Activated CD4-positive, alpha-beta T cell treated with anti-CD3 and anti-CD28 coated beads for 36 hours (primary cell): ENCODE measurements at regions not wholly inside any gene's neighbourhood (a gene's known extent, or its start where the extent isn't known, plus 50 kb on each side); places are given as distances from the start of the nearest gene placed in this dataset.

Experiments
- ATAC-seq: fragments of 200-7000 bp; cut with Tn5 transposase; one replicate; pipeline ENCODE4 v1.10.0; 2021; ENCODE audit warnings: mild to moderate bottlenecking, moderate library complexity
- CTCF ChIA-PET: fragments of 350-600 bp; sonication (Branson Sonifier 250); formaldehyde crosslinking; loops from one replicate; lab custom pipeline; 2021; ENCODE audit warnings: antibody characterized with exemption; lab: Charles Lee
- POLR2A ChIA-PET: fragments of 350-600 bp; sonication (Branson Sonifier 250); formaldehyde crosslinking; loops from one replicate; lab custom pipeline; 2021; ENCODE audit warnings: antibody characterized with exemption, inconsistent platforms; lab: Charles Lee
- DNase-seq: peaks from one replicate; pipeline ENCODE4 v3.0.0-alpha.2; 2020
- H3K27ac Mint-ChIP-seq: one replicate; pipeline ENCODE4 v1.8.0; 2021; ENCODE audit warnings: mixed read lengths
- H3K27me3 Mint-ChIP-seq: one replicate; pipeline ENCODE4 v1.8.0; 2021; ENCODE audit warnings: mixed read lengths
- H3K36me3 Mint-ChIP-seq: one replicate; pipeline ENCODE4 v1.8.0; 2021; ENCODE audit warnings: low read depth, mixed read lengths
- H3K4me1 Mint-ChIP-seq: one replicate; pipeline ENCODE4 v1.8.0; 2021; ENCODE audit warnings: mixed read lengths
- H3K4me3 Mint-ChIP-seq: one replicate; pipeline ENCODE4 v1.8.0; 2021; ENCODE audit warnings: mild to moderate bottlenecking, moderate library complexity, mixed read lengths
- H3K9me3 Mint-ChIP-seq: one replicate; pipeline ENCODE4 v1.8.0; 2021; ENCODE audit warnings: low read depth, mixed read lengths
- intact Hi-C, 2 experiments: fragments of 100-400 bp; cut with DNase I in 1 of 2; cut with micrococcal nuclease in 1 of 2; formaldehyde crosslinking; loops; one replicate each; pipeline versions ENCODE4 v1.14.2 to v1.15.1; 2022 to 2024; cut with DNase I, micrococcal nuclease

DNA sequence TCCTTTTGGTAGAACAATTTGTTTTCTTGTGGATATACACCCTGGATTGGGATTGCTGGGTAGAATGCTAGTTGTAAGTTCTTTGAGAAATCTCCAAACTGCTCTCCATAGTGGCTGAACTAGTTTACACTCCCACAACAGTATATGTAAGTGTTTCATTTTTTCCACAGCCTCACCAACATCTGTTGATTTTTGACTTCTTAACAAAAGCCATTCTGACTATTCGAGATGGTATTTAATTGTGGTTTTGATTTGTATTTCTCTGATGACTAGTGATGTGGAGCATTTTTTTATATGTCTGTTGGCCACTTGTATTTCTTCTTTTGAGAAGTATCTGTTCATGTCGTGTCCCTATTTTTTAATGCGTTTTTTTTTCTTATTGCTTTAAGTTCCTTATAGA, 444.1 kb downstream of the CBLN4 start:
- Mint-ChIP-seq H3K36me3 (no peaks in the 10 kb centered on the region), H3K4me1 (no peaks in the 10 kb centered on the region), H3K9me3 (peaks cover 4% of the 10 kb centered on the region), H3K27me3 (no peaks in the 10 kb centered on the region), H3K27ac (no peak overlapping the region), H3K4me3 (no peak overlapping the region)
- intact Hi-C loops = no loop called here
- DNase-seq (no peak), ATAC-seq (no peak)
- CTCF ChIA-PET = no interaction called here
- POLR2A ChIA-PET = no interaction called here

DNA sequence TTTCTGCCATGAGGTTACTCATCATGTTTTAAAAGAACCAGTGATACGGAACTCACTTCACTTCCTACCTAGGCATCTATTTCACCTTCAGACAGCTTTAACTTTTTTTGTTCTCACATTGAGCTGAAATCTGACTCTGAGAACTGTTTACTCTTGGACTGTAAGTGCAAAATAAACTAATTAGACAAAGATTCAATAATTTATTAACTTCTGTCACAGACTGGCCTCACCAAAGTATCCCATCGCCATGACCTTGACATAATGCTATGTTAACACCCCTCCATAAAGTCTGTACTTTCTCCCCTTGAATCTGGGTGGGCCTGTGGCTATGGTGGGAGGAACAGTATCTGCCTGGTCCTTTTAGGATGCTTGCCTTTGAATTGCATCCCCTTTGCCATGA, 448.1 kb downstream of the CBLN4 start:
- Mint-ChIP-seq H3K4me3 (no peak overlapping the region), H3K27me3 (no peaks in the 10 kb centered on the region), H3K36me3 (no peaks in the 10 kb centered on the region), H3K27ac (no peak overlapping the region), H3K9me3 (peaks cover 5% of the 10 kb centered on the region), H3K4me1 (no peaks in the 10 kb centered on the region)
- ATAC-seq (no peak), DNase-seq (no peak)
- ChIA-PET CTCF (no interaction called here), POLR2A (no interaction called here)
- intact Hi-C loops = no loop called here

DNA sequence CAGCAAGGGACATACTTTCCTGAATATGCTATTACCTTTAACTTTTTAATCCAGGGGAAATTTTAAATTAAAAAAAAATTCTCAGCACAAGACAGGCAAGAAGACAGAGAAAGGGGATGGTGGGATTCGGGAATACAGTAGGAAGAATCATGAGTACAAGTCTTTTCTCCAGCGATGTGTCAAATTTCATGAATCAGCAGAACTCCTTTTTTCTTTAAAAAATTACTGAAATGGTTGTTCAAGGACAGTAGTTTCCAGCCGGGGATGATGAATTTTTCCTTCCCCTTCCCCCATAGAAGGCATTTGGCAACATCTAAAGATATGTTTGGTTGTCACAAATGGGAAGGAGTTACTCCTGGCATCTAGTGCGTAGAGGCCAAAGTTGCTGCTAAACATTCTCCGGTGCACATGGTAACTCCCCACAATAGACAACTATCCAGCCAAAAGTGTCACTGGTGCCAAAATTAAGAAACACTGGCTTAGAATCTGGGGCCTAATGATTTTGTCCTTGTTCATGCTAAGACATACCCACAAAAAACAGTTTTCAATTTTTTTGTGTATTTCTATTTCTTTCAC, 450.2 kb downstream of the CBLN4 start:
- ATAC-seq = no peak
- no peak for DNase-seq
- no peak overlapping the region for H3K27ac Mint-ChIP-seq
- H3K9me3 Mint-ChIP-seq = peaks cover 5% of the 10 kb centered on the region
- POLR2A ChIA-PET = no interaction called here
- H3K27me3 Mint-ChIP-seq = no peaks in the 10 kb centered on the region
- no peak overlapping the region for H3K4me3 Mint-ChIP-seq
- H3K36me3 Mint-ChIP-seq = no peaks in the 10 kb centered on the region
- H3K4me1 Mint-ChIP-seq = no peaks in the 10 kb centered on the region
- CTCF ChIA-PET = no interaction called here
- intact Hi-C loops = loop anchor here in 1 of 2 experiments (2.0 kb wide), 1 partner anchor 20 kb away; no protein-coding TSS in a partner anchor

DNA sequence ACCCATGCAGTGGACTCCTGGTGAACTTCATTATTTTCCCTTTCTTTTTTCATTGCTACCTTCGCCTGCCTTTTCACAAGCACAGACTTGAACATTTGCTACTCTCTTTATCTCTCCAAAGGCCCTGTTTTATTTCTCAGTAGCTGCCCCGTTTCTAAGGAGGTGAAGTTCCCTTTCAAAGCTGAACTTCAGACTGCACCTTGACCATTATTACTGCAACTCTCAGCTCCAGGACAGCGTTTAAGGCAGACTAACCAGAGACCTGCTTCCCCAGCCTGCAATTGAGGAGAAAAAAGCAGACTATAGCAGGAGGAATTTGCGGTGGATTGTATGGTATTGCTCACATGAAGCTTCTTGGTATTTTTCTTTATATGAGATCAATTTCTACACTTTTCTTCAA, 460.7 kb downstream of the CBLN4 start:
- H3K9me3 Mint-ChIP-seq = peaks cover 3% of the 10 kb centered on the region
- no peaks in the 10 kb centered on the region for H3K4me1 Mint-ChIP-seq
- POLR2A ChIA-PET = no interaction called here
- no peak overlapping the region for H3K4me3 Mint-ChIP-seq
- H3K36me3 Mint-ChIP-seq = no peaks in the 10 kb centered on the region
- H3K27ac Mint-ChIP-seq = no peak overlapping the region
- ATAC-seq (no peak), DNase-seq (no peak)
- CTCF ChIA-PET = no interaction called here
- no peaks in the 10 kb centered on the region for H3K27me3 Mint-ChIP-seq
- intact Hi-C loops = no loop called here

DNA sequence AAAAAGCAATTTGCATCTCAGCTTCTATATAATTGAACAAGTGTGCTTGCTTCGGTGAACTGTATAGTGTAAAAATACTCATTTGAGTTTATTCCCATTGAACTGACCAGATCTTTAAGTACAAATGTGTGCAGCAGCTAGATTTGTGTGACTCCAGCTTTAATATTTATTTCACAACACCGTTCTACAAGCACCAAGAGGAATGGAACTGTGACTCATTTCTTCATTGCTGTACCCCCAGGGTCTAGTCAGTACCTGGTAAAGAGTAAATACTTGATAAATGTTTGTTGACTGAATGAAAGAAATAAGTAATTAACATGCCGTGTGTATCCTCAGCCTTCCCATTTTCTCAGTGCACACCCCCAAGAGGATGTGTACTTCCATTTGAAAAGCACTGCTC, 464.8 kb downstream of the CBLN4 start:
- DNase-seq (no peak), ATAC-seq (no peak)
- H3K9me3 Mint-ChIP-seq = peaks cover 6% of the 10 kb centered on the region
- POLR2A ChIA-PET = no interaction called here
- CTCF ChIA-PET = no interaction called here
- intact Hi-C loops = no loop called here
- H3K27me3 Mint-ChIP-seq = no peaks in the 10 kb centered on the region
- no peak overlapping the region for H3K27ac Mint-ChIP-seq
- no peaks in the 10 kb centered on the region for H3K4me1 Mint-ChIP-seq
- no peak overlapping the region for H3K4me3 Mint-ChIP-seq
- H3K36me3 Mint-ChIP-seq = no peaks in the 10 kb centered on the region

DNA sequence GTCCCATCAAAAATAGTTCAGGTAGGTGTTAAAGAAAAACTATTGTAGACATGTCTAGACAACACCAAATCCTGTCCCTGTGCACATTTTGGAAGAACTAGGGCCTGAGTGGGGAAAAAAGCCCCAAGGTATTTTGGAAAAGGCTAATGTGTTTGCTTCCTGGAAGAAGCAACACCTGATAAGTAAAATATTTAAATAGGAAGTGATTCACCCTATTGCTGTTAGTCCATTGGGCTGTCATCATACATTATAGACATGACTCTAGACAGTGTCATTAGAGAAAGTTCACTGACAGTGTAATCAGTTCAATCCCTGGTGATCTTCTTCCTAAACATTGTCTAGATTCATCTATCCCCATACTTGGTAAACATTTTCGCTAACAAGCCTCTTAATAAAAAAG, 465.3 kb downstream of the CBLN4 start:
- ChIA-PET CTCF (no interaction called here), POLR2A (no interaction called here)
- H3K36me3 Mint-ChIP-seq = no peaks in the 10 kb centered on the region
- no peaks in the 10 kb centered on the region for H3K27me3 Mint-ChIP-seq
- no peaks in the 10 kb centered on the region for H3K4me1 Mint-ChIP-seq
- no peak overlapping the region for H3K27ac Mint-ChIP-seq
- H3K4me3 Mint-ChIP-seq = no peak overlapping the region
- ATAC-seq = no peak
- DNase-seq = no peak
- peaks cover 6% of the 10 kb centered on the region for H3K9me3 Mint-ChIP-seq
- intact Hi-C loops = no loop called here

DNA sequence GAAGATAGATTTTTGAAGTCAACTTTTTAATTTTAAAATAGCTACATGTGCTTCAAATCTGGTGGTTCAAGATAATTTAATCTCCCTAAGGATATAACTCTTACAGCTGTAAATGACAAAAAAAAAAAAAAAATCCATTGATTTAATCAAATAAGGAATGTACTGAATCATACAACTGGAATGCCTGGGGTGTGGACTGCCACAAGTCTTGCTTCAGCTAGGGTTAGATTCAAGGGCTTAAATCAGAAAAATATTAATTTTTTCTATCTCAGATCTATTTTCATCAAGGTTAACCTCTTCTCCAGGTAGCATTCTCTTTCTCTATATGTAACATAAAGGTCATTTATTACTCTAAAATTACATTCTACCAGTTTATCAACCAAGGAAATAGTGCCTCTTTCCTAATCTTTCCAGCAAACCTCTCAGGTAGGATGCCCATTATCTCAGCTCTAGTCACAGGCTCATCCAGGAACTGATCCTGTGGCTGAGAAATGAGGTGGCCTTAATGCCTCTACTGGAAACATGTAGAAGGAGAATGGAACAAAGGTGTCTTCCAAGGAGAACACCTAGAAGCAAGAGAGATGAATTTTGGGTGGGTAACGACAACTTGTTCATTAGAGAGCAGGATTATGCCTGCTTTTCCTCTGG, 466.9 kb downstream of the CBLN4 start:
- Mint-ChIP-seq H3K27ac (no peak overlapping the region), H3K4me1 (no peaks in the 10 kb centered on the region), H3K4me3 (no peak overlapping the region), H3K36me3 (no peaks in the 10 kb centered on the region), H3K27me3 (no peaks in the 10 kb centered on the region), H3K9me3 (peaks cover 10% of the 10 kb centered on the region)
- intact Hi-C loops = loop anchor here in 1 of 2 experiments (10.0 kb wide), 2 partner anchors 46 to 64 kb away; no protein-coding TSS in a partner anchor
- DNase-seq (no peak), ATAC-seq (no peak)
- ChIA-PET CTCF (no interaction called here), POLR2A (no interaction called here)

DNA sequence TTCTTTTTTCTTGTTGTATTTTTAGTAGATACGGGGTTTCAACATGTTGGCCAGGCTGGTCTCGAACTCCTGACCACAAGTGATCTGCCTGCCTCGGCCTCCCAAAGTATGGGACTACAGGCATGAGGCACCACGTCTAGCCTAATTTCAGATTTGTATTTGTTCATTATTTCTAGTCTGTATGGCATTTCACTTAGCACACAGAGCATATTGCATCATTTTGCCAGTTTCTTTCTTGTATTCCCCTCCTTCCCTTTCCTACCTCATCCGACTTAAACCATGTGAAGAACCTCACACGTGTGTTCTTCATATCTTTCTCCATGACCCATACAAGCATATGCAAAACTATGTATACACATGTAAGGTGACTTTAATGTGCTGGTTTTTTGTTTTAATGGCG, 470.0 kb downstream of the CBLN4 start:
- no peaks in the 10 kb centered on the region for H3K4me1 Mint-ChIP-seq
- H3K27ac Mint-ChIP-seq = no peak overlapping the region
- CTCF ChIA-PET = no interaction called here
- H3K4me3 Mint-ChIP-seq = no peak overlapping the region
- ATAC-seq = no peak
- DNase-seq = no peak
- intact Hi-C loops = loop anchor here in 1 of 2 experiments (2.0 to 10.0 kb wide), 3 partner anchors 19 to 61 kb away; no protein-coding TSS in a partner anchor
- H3K27me3 Mint-ChIP-seq = no peaks in the 10 kb centered on the region
- POLR2A ChIA-PET = no interaction called here
- H3K36me3 Mint-ChIP-seq = no peaks in the 10 kb centered on the region
- peaks cover 10% of the 10 kb centered on the region for H3K9me3 Mint-ChIP-seq

DNA sequence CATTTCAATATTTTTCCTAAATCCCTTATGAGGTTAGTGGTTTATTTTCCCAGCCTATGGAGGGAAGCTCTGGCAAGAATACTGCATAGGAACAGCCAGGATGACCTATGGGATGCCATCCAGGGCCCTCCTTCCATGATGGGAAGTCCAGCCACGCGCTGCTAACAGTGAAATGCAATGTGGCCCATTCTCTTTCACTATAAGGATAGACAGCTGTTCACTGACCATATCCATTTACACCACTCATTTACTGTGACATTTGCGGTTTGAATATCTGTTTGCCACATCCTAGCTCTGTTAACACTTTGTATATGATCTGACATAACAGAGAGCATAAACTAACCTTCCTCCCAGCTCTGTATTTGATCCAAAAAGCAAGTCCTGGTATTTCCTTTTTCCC, 471.7 kb downstream of the CBLN4 start:
- ChIA-PET CTCF (no interaction called here), POLR2A (no interaction called here)
- H3K36me3 Mint-ChIP-seq = no peaks in the 10 kb centered on the region
- H3K4me3 Mint-ChIP-seq = no peak overlapping the region
- no peaks in the 10 kb centered on the region for H3K27me3 Mint-ChIP-seq
- H3K9me3 Mint-ChIP-seq = peaks cover 8% of the 10 kb centered on the region
- no peak for ATAC-seq
- intact Hi-C loops = loop anchor here in 1 of 2 experiments (2.0 to 10.0 kb wide), 3 partner anchors 21 to 59 kb away; no protein-coding TSS in a partner anchor
- H3K4me1 Mint-ChIP-seq = no peaks in the 10 kb centered on the region
- DNase-seq = no peak
- H3K27ac Mint-ChIP-seq = no peak overlapping the region

DNA sequence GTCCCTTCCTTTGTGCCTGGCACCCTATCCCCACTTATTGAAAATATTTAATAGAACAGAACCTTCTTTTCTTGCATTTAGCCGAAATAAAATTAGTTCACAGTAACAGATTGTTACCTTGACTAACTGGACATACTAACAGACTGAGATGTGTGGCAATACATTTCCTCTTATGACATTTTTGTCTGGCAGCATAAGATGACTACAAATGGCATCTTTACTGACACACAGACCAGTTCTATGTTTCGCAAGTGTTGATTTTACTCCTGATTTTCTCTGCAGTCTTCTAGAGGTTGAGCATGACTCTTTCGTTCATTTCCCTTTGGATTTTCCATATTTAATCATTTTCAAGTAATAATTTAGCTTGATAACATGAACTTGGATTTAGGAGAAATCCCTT, 474.6 kb downstream of the CBLN4 start:
- ChIA-PET CTCF (no interaction called here), POLR2A (interaction anchor here (0.6 kb wide), 1 partner anchor 927 kb away, joined by 3 read pairs; no protein-coding TSS in a partner anchor)
- Mint-ChIP-seq H3K9me3 (peaks cover 11% of the 10 kb centered on the region), H3K27ac (no peak overlapping the region), H3K4me3 (no peak overlapping the region), H3K4me1 (no peaks in the 10 kb centered on the region), H3K27me3 (no peaks in the 10 kb centered on the region), H3K36me3 (no peaks in the 10 kb centered on the region)
- DNase-seq (no peak), ATAC-seq (no peak)
- intact Hi-C loops = loop anchor here in 1 of 2 experiments (10.0 kb wide), 2 partner anchors 54 to 56 kb away; no protein-coding TSS in a partner anchor

DNA sequence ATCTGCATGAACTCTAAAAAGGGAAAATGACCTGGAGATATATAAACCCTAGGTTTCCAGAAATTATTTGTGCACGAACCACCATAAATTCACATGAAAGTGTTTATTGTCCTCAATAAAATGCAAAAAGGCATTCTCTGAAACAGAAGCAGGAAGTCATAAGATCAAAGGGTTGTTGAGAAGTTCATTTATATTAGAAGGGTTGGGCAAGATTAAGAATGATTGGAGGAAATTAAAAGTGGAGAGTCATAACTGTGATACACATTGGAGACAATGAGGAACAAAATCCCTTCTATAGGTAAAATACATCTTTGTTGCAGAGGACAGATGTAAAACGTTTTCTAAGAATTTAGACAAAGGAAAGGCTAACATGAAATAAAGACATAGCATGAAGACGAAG, 476.8 kb downstream of the CBLN4 start:
- intact Hi-C loops = no loop called here
- Mint-ChIP-seq H3K4me1 (no peaks in the 10 kb centered on the region), H3K9me3 (peaks cover 11% of the 10 kb centered on the region), H3K27ac (no peak overlapping the region), H3K36me3 (no peaks in the 10 kb centered on the region), H3K4me3 (no peak overlapping the region), H3K27me3 (no peaks in the 10 kb centered on the region)
- ChIA-PET CTCF (no interaction called here), POLR2A (no interaction called here)
- ATAC-seq = no peak
- no peak for DNase-seq

DNA sequence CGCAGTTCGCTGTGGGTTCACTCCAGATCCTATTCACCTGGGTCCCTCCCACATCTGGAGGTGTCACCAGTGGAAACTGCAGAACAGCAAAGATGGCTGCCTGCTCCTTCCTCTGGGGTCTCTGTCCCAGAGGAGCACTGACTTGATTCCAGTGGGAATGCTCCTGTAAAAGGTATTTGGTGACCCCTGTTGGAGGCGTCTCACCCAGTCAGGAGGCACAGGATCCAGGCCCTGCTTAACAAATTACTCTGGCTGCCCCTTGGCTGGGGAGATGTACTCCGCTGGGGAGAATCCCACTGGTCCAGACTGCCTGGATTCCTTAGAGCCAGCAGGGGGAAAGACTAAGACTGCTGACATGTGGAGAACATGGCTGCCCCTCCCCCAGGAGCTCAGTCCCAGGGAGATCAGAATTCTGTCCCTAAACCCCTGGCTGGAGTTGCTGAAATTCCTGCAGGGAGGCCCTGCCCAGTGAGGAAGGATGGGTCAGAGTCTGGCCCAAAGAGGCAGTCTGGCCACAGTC, 483.0 kb downstream of the CBLN4 start:
- CTCF ChIA-PET = no interaction called here
- peaks cover 16% of the 10 kb centered on the region for H3K9me3 Mint-ChIP-seq
- POLR2A ChIA-PET = no interaction called here
- no peaks in the 10 kb centered on the region for H3K4me1 Mint-ChIP-seq
- DNase-seq (no peak), ATAC-seq (no peak)
- no peak overlapping the region for H3K27ac Mint-ChIP-seq
- intact Hi-C loops = no loop called here
- no peaks in the 10 kb centered on the region for H3K27me3 Mint-ChIP-seq
- no peak overlapping the region for H3K4me3 Mint-ChIP-seq
- H3K36me3 Mint-ChIP-seq = no peaks in the 10 kb centered on the region
